WTC11 (cell line): ENCODE measurements at regions not wholly inside any gene's neighbourhood (a gene's known extent, or its start where the extent isn't known, plus 50 kb on each side); places are given as distances from the start of the nearest gene placed in this dataset.

Experiments
- ATAC-seq: fragments of 200-7000 bp; cut with Tn5 transposase; 2 replicates; pipeline ENCODE4 v1.10.0; 2021; ENCODE audit warnings: mild to moderate bottlenecking, moderate library complexity
- CTCF ChIA-PET: fragments of 300-600 bp; sonication (Branson Sonifier 250); formaldehyde crosslinking; loops from one replicate; lab custom pipeline; 2021; ENCODE audit warnings: antibody characterized with exemption; lab: Charles Lee
- POLR2A ChIA-PET: fragments of 350-600 bp; sonication (Branson Sonifier 250); formaldehyde crosslinking; loops from one replicate; lab custom pipeline; 2021; ENCODE audit warnings: antibody characterized with exemption; lab: Charles Lee
- DNase-seq: peaks from one replicate; pipeline ENCODE4 v3.0.0; 2021; ENCODE audit warnings: low spot score
- H3K27ac Mint-ChIP-seq: 2 replicates; pipeline ENCODE4 v1.8.0; 2021; ENCODE audit warnings: mixed read lengths
- H3K27me3 Mint-ChIP-seq: 2 replicates; pipeline ENCODE4 v1.8.0; 2021; ENCODE audit warnings: low read depth, mild to moderate bottlenecking, moderate library complexity, mixed read lengths
- H3K36me3 Mint-ChIP-seq: 2 replicates; pipeline ENCODE4 v1.8.0; 2021; ENCODE audit warnings: mixed read lengths
- H3K4me1 Mint-ChIP-seq: 2 replicates; pipeline ENCODE4 v1.8.0; 2022; ENCODE audit warnings: mixed read lengths
- H3K4me3 Mint-ChIP-seq: 2 replicates; pipeline ENCODE4 v1.8.0; 2021; ENCODE audit warnings: mild to moderate bottlenecking, moderate library complexity, mixed read lengths
- H3K9me3 Mint-ChIP-seq: 2 replicates; pipeline ENCODE4 v1.8.0; 2021; ENCODE audit warnings: mixed read lengths
- ATF1 ChIP-seq: sonication (generic); formaldehyde crosslinking; IDR thresholded peaks from 2 replicates; pipeline ENCODE4 v1.8.1; 2023; ENCODE audit warnings: mild to moderate bottlenecking, moderate library complexity, missing genetic modification reagents
- ATF2 ChIP-seq: sonication (generic); formaldehyde crosslinking; IDR thresholded peaks from 2 replicates; pipeline ENCODE4 v1.8.1; 2022; ENCODE audit warnings: low read depth, missing genetic modification reagents, borderline replicate concordance
- CREB1 ChIP-seq: sonication (generic); formaldehyde crosslinking; IDR thresholded peaks from 2 replicates; pipeline ENCODE4 v1.8.0; 2023; ENCODE audit warnings: mild to moderate bottlenecking, missing genetic modification reagents
- E2F1 ChIP-seq: sonication (generic); formaldehyde crosslinking; IDR thresholded peaks from 2 replicates; pipeline ENCODE4 v1.8.0; 2022; ENCODE audit warnings: mild to moderate bottlenecking, missing genetic modification reagents
- ESRRA ChIP-seq: sonication (generic); formaldehyde crosslinking; IDR thresholded peaks from 2 replicates; pipeline ENCODE4 v1.8.1; 2022; ENCODE audit warnings: mild to moderate bottlenecking, missing genetic modification reagents, borderline replicate concordance
- FOXK1 ChIP-seq: sonication (generic); formaldehyde crosslinking; IDR thresholded peaks from 2 replicates; pipeline ENCODE4 v1.8.0; 2022; ENCODE audit warnings: mild to moderate bottlenecking, moderate library complexity, missing genetic modification reagents
- GTF2I ChIP-seq: fragments of 250-450 bp; sonication (Bioruptor Pico); conservative IDR thresholded peaks from 2 replicates; pipeline ENCODE4 v1.4.0; 2021; ENCODE audit warnings: mild to moderate bottlenecking
- IRF2 ChIP-seq: sonication (generic); formaldehyde crosslinking; IDR thresholded peaks from 2 replicates; pipeline ENCODE4 v1.8.0; 2022; ENCODE audit warnings: low read depth, missing genetic modification reagents, borderline replicate concordance
- JUN ChIP-seq: sonication (generic); formaldehyde crosslinking; IDR thresholded peaks from 2 replicates; pipeline ENCODE4 v1.8.0; 2023; ENCODE audit warnings: mild to moderate bottlenecking, missing genetic modification reagents
- KAT7 ChIP-seq: sonication (generic); formaldehyde crosslinking; IDR thresholded peaks from 2 replicates; pipeline ENCODE4 v1.8.1; 2023; ENCODE audit warnings: missing genetic modification reagents, mild to moderate bottlenecking, borderline replicate concordance
- MYBL2 ChIP-seq: sonication (generic); formaldehyde crosslinking; IDR thresholded peaks from 2 replicates; pipeline ENCODE4 v1.8.1; 2023; ENCODE audit warnings: mild to moderate bottlenecking, moderate library complexity, missing genetic modification reagents
- NR1H2 ChIP-seq: sonication (generic); formaldehyde crosslinking; IDR thresholded peaks from 2 replicates; pipeline ENCODE4 v1.9.0; 2021; ENCODE audit warnings: mild to moderate bottlenecking, moderate library complexity, missing genetic modification reagents
- SOX15 ChIP-seq: fragments of 250-450 bp; sonication (Bioruptor Pico); IDR thresholded peaks from 2 replicates; pipeline ENCODE4 v1.9.0; 2021; ENCODE audit warnings: mild to moderate bottlenecking
- ZNF532 ChIP-seq: fragments of 250-450 bp; sonication (Bioruptor Pico); IDR thresholded peaks from 2 replicates; pipeline ENCODE4 v1.9.0; 2021; ENCODE audit warnings: mild to moderate bottlenecking, borderline replicate concordance
- TF ChIP-seq, protein P1 (sequence below): fragments of 250-450 bp; sonication (Bioruptor Pico); IDR thresholded peaks from 2 replicates; pipeline ENCODE4 v1.8.0; 2021; ENCODE audit warnings: mild to moderate bottlenecking
- TF ChIP-seq, protein P2 (sequence below): sonication (generic); formaldehyde crosslinking; IDR thresholded peaks from 2 replicates; pipeline ENCODE4 v1.8.1; 2023; ENCODE audit warnings: mild to moderate bottlenecking, missing genetic modification reagents, moderate library complexity

DNA sequence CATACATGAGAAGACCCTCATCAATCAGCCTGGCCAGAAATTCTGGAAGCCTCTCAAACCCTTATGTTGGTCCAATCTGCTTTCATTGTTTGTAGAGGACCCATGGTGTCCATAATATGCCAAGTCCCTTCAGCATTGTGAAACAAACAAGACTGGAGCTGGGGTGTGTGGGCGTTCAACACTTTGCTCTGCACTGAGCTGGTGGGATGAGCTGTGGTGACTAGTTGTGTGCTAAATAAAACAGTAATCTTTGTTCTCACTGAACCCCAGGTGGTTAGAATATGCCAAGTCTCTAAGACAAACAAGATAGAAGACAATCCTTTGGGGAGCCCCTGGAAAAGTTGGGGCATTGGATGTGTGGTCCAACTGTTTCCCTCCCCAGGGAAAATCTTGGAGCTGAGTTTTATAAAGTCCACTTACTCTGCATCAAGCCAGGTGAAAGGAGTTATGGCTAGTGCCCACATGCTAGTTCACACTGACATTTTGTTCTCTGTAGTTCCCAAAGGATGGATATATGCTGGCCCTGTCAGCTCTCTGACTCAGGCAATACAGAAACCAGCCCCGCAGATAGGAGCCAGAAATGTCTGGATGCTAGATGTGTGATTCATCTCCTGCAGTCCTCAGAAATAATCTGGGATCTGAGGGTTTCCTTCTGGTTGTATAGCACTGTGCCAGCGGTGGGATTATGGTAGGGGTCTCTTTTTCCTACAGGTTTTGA, 260.2 kb downstream of the TMX3 start:
- DNase-seq = no peak
- no peak for ATAC-seq
- Mint-ChIP-seq H3K4me1 (no peaks in the 10 kb centered on the region), H3K9me3 (peaks cover 12% of the 10 kb centered on the region), H3K27me3 (no peaks in the 10 kb centered on the region), H3K27ac (no peak overlapping the region), H3K36me3 (no peaks in the 10 kb centered on the region), H3K4me3 (no peak overlapping the region)
- POLR2A ChIA-PET = no interaction called here
- TF ChIP-seq ATF1 (CRISPR knock-in tag) (no peak), MYBL2 (CRISPR knock-in tag) (no peak), FOXK1 (no peak), ATF2 (CRISPR knock-in tag) (no peak), NR1H2 (CRISPR knock-in tag) (no peak), ZNF532 (CRISPR knock-in tag) (no peak), KAT7 (CRISPR knock-in tag) (no peak), JUN (CRISPR knock-in tag) (no peak)
- TF ChIP-seq, protein P1, sequence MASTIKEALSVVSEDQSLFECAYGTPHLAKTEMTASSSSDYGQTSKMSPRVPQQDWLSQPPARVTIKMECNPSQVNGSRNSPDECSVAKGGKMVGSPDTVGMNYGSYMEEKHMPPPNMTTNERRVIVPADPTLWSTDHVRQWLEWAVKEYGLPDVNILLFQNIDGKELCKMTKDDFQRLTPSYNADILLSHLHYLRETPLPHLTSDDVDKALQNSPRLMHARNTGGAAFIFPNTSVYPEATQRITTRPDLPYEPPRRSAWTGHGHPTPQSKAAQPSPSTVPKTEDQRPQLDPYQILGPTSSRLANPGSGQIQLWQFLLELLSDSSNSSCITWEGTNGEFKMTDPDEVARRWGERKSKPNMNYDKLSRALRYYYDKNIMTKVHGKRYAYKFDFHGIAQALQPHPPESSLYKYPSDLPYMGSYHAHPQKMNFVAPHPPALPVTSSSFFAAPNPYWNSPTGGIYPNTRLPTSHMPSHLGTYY (CRISPR knock-in tag) = no peak
- TF ChIP-seq, protein P2, sequence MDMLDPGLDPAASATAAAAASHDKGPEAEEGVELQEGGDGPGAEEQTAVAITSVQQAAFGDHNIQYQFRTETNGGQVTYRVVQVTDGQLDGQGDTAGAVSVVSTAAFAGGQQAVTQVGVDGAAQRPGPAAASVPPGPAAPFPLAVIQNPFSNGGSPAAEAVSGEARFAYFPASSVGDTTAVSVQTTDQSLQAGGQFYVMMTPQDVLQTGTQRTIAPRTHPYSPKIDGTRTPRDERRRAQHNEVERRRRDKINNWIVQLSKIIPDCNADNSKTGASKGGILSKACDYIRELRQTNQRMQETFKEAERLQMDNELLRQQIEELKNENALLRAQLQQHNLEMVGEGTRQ (CRISPR knock-in tag) = no peak
- CTCF ChIA-PET = no interaction called here

DNA sequence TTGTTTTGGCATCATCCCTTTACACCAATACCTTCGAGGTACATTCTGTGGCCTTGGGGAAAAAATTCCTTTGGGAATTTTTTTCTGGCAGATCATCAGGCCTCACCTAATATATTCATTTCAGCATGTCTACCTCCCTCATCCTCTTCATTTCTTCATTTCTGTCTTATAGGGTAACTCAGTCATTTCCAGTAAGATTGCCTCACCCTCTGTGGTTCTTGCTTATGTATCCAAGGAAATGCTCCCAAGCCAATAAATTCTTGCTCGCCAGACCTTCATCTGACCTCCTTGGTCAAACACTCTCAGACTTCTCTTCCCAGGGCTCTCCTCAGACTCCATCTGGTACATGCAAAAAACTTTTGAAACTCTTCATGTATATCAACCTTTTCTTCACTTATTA, 265.6 kb downstream of the TMX3 start:
- H3K36me3 Mint-ChIP-seq = no peaks in the 10 kb centered on the region
- DNase-seq = no peak

More for the DNA sequence above, 265.6 kb downstream of the TMX3 start:
- peak overlapping the region; percentile 37; the same call in 1 of the 2 replicates for H3K27ac Mint-ChIP-seq
- no peak overlapping the region for H3K4me3 Mint-ChIP-seq
- H3K4me1 Mint-ChIP-seq = no peaks in the 10 kb centered on the region
- TF ChIP-seq SOX15 (CRISPR knock-in tag) (no peak), E2F1 (CRISPR knock-in tag) (no peak), ESRRA (CRISPR knock-in tag) (no peak), GTF2I (CRISPR knock-in tag) (no peak), CREB1 (CRISPR knock-in tag) (no peak), IRF2 (CRISPR knock-in tag) (no peak)
- TF ChIP-seq, all 79 proteins: peak for 0
- ChIA-PET CTCF (no interaction called here), POLR2A (no interaction called here)
- ATAC-seq = no peak
- Mint-ChIP-seq H3K27me3 (no peaks in the 10 kb centered on the region), H3K9me3 (peaks cover 3% of the 10 kb centered on the region; the same call in 1 of the 2 replicates)
